Fibroblast of lung (primary cell): ENCODE measurements at regions not wholly inside any gene's neighbourhood (a gene's known extent, or its start where the extent isn't known, plus 50 kb on each side); places are given as distances from the start of the nearest gene placed in this dataset.

ENCODE experiments used
- EZH2 ChIP-seq: IDR thresholded peaks from 2 replicates; pipeline ENCODE4 v1.5.1; 2012; ENCODE audit warnings: low read length, control low read depth, mild to moderate bottlenecking; ENCODE audit errors: missing control alignments
- TF ChIP-seq, protein P1 (sequence below), 2 donors: IDR thresholded peaks in 1 of 2; conservative IDR thresholded peaks in 1 of 2; 1 replicate in 1 of 2; 2 replicates in 1 of 2; pipeline ENCODE4 v1.5.1; 2011 to 2012; ENCODE audit warnings: low read length in 2 of 2, control low read depth in 1 of 2, inconsistent platforms in 1 of 2, low read depth in 1 of 2, mild to moderate bottlenecking in 1 of 2

DNA sequence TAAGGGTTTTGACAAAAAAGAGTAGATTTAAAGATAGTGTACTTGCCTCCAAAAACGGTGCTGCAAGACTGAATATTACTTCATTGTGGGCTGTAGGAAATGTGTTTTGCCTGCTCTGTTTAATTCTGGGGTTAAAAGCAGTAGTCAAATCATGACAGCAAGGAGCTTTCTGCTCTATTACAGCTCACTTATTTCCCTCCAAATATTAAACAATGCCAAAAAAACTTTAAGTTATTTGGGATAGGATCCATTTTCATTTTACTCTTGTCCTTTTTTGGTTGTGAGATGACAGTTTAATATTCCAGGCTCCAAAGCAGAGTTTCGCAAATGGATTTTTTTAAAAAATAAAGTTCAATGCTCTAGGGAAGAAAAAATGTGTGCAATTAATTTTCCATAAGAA, 340.4 kb upstream of the RGMB start:
- TF ChIP-seq, protein P1, sequence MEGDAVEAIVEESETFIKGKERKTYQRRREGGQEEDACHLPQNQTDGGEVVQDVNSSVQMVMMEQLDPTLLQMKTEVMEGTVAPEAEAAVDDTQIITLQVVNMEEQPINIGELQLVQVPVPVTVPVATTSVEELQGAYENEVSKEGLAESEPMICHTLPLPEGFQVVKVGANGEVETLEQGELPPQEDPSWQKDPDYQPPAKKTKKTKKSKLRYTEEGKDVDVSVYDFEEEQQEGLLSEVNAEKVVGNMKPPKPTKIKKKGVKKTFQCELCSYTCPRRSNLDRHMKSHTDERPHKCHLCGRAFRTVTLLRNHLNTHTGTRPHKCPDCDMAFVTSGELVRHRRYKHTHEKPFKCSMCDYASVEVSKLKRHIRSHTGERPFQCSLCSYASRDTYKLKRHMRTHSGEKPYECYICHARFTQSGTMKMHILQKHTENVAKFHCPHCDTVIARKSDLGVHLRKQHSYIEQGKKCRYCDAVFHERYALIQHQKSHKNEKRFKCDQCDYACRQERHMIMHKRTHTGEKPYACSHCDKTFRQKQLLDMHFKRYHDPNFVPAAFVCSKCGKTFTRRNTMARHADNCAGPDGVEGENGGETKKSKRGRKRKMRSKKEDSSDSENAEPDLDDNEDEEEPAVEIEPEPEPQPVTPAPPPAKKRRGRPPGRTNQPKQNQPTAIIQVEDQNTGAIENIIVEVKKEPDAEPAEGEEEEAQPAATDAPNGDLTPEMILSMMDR (conservative IDR thresholded peaks at IDR 0.05 in 1 of 2, IDR thresholded peaks at IDR 0.05 in 1 of 2; ENCODE audit: low read depth in 1 of 2, low read length in 2 of 2) = no peak
- no peak for TF ChIP-seq EZH2
